Effector CD4-positive, alpha-beta T cell (primary cell): ENCODE measurements at regions not wholly inside any gene's neighbourhood (a gene's known extent, or its start where the extent isn't known, plus 50 kb on each side); places are given as distances from the start of the nearest gene placed in this dataset.
"Not testable (repeated sequence)": the region's sequence is repeated elsewhere in the genome, so short reads cannot be mapped to it uniquely, and the experiment has no call there.

Experiments
- DNase-seq: peaks from one replicate; pipeline ENCODE4 v3.0.0-alpha.2; 2020

DNA sequence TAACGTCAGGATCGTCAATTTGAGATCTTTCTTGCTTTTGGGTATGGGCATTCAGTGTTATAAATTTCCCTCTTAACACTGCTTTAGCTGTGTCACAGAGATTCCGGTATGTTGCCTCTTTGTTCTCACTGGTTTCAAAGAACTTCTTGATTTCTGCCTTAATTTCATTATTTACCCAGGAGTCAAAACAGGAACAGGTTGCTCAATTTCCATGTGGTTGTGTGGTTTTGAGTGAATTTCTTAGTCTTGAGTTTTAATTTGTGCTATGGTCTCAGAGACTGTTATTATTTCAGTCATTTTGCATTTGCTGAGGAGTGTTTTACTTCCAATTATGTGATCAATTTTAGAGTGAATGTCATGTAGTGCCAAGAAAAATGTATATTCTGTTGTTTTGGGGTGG lies 153.1 kb downstream of the PCDH17 start:
- no peak for DNase-seq

- DNase-seq: no peak
Measured at GRCh38 chr13:57787058-57787791, 155.7 kb downstream of the PCDH17 start.

- no peak for DNase-seq
Measured at GRCh38 chr13:57799624-57800023, 168.1 kb downstream of the PCDH17 start.

DNA sequence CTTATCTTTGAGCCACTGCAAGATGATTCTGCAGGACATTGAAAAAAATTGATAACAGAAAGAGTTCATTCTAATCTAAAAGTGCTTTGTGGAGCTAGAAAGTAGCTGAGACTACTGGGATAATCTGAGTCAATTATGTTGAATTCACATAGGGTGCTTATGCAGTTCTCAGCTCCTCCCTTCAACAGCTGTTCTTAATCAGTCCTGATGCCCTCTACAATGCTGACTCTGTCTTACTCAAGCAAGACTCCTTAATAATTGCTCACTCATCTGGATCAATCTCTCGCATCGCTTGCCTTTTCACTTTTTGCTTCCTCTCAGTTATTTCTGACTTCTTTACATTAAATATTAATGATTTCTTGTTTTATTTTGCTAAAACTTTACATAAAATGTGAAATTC lies 182.1 kb downstream of the PCDH17 start:
- DNase-seq: no peak

- DNase-seq: no peak
Measured at GRCh38 chr13:57815600-57815999, 184.1 kb downstream of the PCDH17 start.

GRCh38 chr13:57820924-57821323 lies 189.4 kb downstream of the PCDH17 start:
- DNase-seq: no peak

GRCh38 chr13:57823704-57824103 lies 192.2 kb downstream of the PCDH17 start:
- DNase-seq: no peak

- no peak for DNase-seq
Measured at GRCh38 chr13:57824121-57824520, 192.6 kb downstream of the PCDH17 start.

DNA sequence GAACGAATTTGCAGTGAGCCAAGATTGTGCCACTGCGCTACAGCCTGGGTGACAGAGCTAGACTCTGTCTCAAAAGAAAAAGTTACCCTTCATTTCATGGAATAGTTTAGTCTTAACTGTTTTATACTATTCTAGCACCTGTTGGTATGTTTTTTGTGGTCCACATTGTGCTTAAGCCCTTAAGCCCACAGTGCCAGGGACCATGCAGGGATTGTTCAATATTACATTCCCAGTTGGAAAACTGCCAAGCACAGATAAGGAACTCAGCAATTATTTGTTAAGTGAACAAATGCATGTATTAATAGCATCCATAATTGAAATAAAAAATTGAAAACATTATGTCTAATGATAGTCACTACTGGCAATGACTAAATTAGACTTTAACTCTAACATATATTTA lies 193.5 kb downstream of the PCDH17 start:
- no peak for DNase-seq

DNA sequence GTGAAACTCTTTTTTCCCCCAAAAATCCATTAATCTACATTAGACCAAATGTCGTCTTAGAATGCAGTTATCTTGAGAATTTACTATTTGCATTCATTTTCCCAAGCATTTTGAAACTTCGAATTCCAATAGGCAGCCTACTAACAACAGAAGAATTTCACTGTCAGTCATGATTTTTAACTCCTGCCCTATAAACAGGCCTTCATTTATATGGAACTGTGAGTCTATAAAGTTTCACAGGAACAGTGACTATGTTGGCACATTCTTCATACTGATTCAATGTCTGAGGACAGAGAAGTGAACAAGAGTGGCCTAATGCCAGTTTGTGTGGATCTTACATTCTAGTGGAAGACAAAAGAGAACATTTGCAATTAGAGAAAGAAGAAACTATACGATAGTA lies 198.0 kb downstream of the PCDH17 start:
- DNase-seq: no peak

GRCh38 chr13:57832187-57832586 lies 200.6 kb downstream of the PCDH17 start:
- no peak for DNase-seq

DNA sequence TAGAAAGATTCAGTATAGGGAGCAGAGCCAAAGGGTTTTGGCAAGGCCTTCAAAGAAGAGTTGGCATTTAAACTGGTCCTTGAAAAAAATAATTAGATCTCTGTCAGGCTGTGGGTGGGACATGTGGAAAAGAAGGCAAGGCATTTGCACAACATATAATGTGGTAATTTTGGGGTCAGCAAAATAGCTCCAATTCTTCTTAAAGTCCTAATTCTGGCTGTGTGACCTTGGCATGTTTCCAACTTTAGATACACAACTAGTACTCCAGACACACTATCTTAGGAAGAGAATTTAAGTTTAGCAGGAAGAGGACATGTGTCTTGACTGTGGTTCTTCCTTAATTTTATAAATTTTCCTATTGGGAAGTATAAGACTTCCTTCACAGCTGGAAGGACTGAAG lies 206.3 kb downstream of the PCDH17 start:
- DNase-seq: no peak

DNA sequence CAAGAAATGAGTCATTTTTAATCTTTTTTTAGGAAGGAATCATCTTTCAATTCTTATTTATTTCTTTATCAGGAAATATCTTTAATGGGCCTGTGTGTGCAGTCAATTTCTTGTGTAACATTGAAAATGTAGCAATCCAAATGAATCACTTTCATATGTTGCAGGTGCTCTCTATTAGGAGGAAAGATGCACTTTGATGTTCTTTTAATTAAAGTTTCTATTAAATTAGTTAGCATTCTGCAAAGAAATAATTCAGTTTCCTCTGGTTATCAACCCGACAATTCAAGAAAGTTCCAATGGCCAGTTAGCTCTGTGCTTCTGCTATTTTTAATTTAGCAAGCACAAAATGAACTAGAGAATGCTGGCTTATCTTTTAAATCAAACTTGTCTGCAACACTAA lies 212.0 kb downstream of the PCDH17 start:
- DNase-seq: no peak

GRCh38 chr13:57846600-57847173 lies 215.1 kb downstream of the PCDH17 start:
- no peak for DNase-seq

DNA sequence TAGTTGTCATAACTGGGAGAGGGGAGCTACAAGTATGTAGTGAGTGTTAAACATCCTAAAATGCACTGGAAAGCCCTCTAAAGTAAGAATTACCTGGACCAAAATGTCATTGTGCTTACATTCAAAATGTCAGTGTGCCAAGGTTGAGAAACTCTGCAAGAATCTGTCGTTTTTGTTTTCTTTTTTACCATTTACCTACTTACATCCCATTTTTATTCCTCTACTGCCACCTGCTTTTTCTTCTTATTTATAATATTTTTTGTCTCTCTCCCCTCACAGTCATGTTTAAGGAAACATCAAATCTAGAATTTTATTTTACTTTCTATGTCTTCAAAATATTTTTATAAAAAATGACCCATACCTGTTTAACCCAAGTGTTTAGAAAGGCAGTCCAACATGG lies 226.4 kb downstream of the PCDH17 start:
- DNase-seq: no peak

DNA sequence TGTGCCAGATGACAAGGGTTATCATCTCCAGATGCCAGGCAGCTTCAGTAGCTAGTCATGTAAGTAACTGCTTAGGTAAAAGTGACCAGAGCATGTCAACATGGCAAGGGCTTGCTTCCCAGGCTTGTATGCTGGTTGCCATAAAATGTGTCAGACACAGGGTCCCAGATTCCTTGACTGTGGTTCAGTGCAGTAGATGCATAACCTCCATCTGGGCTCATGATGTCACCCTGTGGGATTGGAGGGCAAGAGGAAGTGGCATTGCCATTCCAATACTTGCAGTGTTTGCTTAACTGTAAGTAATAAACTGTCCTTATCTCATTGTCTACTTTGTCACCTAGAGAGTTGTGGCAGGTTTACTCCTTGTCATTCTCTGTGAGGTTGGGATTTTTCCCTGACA lies 226.8 kb downstream of the PCDH17 start:
- DNase-seq: no peak

GRCh38 chr13:57862879-57863278 lies 231.3 kb downstream of the PCDH17 start:
- no peak for DNase-seq

GRCh38 chr13:57865600-57866294 lies 234.2 kb downstream of the PCDH17 start:
- DNase-seq: no peak

DNA sequence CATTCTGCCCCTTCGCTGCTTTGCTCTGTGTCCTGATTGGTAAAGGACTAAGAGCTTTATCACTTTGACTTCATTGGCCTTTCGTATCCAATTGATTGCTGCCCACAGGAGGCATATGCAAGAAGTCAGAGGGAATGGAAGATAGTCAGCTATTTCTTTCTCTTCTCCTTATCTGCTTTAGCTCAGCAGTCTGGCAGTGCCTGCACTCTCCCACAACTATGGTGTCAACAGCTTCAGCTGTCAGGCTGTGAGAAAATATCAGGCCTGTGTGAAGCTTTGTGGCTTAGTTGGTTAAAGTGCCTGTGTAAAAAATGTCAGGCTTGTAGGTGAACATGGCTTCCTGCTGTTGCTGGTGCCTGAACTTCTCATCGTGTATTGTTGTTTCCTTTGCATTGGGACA lies 243.0 kb downstream of the PCDH17 start:
- no peak for DNase-seq

- no peak for DNase-seq
Measured at GRCh38 chr13:57877601-57878000, 246.1 kb downstream of the PCDH17 start.

DNA sequence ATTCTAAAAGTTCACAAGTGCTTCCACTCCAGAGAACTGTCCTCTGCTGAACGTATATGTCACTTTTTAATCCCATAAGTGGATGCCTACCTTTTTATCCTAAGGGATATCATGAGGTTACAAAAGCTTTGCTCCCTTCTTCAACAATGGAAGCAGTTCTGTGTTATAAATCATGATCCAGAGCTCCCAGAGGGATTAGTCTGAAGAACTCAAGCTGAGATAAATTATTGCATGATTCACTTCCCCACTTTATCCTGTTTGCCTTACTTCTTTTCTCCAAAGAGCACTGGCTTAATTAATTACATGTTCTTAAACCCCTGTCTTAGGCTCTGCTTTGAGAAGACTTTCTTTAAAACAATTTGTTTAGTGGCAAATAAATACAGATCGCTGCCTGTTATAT lies 246.7 kb downstream of the PCDH17 start:
- DNase-seq: no peak

GRCh38 chr13:57897225-57897624 lies 265.7 kb downstream of the PCDH17 start:
- no peak for DNase-seq

- DNase-seq: no peak
Measured at GRCh38 chr13:57899096-57899495, 267.6 kb downstream of the PCDH17 start.

DNA sequence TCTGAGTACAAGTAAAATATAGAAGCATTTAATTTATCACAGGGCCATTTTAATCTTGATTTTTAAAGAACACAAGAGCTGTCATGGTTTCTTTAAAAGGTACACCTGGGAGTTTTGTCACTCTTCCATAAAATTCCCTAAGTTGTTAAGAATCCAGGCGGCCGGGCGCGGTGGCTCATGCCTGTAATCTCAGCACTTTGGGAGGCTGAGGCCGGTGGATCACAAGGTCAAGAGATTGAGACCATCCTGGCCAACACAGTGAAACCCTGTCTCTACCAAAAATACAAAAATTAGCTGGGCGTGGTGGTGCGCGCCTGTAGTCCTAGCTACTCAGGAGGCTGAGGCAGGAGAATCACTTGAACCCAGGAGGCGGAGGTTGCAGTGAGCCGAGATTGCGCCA lies 278.3 kb downstream of the PCDH17 start:
- DNase-seq: not testable (repeated sequence)
